ENCODE measurements at regions not wholly inside any gene's neighbourhood (a gene's known extent, or its start where the extent isn't known, plus 50 kb on each side); places are given as distances from the start of the nearest gene placed in this dataset.

GRCh38 chr5:110031402-110032140 lies 341.8 kb downstream of the MAN2A1 start:
- TF ChIP-seq CTCF (IDR thresholded peaks at IDR 0.05): no peak
- Histone ChIP-seq H3K9me3 (no peaks in the 10 kb centered on the region), H3K36me3 (ENCODE audit: insufficient read depth in 1 of 2, low read depth in 1 of 2) (no peaks in the 10 kb centered on the region), H3K4me3 (no peak overlapping the region), H3K4me1 (no peaks in the 10 kb centered on the region), H3K27me3 (ENCODE audit: insufficient read depth in 3 of 3, low read length in 2 of 3) (no peaks in the 10 kb centered on the region), H3K27ac (no peak overlapping the region)
- intact Hi-C loops (cut with DNase I): no loop called here
- DNase-seq: no peak
- no peak for ATAC-seq

GRCh38 chr5:110032376-110032775 lies 342.6 kb downstream of the MAN2A1 start:
- Histone ChIP-seq H3K27me3 (ENCODE audit: insufficient read depth in 3 of 3, low read length in 2 of 3) (no peaks in the 10 kb centered on the region), H3K27ac (no peak overlapping the region), H3K4me3 (no peak overlapping the region), H3K36me3 (ENCODE audit: insufficient read depth in 1 of 2, low read depth in 1 of 2) (no peaks in the 10 kb centered on the region), H3K4me1 (no peaks in the 10 kb centered on the region), H3K9me3 (no peaks in the 10 kb centered on the region)
- ATAC-seq (no peak), DNase-seq (no peak)
- 74 to 80% (median 77%) methylated on average over 2 of the region's 2 CpGs for WGBS, 3 donors
- TF ChIP-seq CTCF (IDR thresholded peaks at IDR 0.05): no peak
- intact Hi-C loops (cut with DNase I): no loop called here

- Histone ChIP-seq H3K4me1 (no peaks in the 10 kb centered on the region), H3K4me3 (no peak overlapping the region), H3K9me3 (no peaks in the 10 kb centered on the region), H3K27ac (no peak overlapping the region), H3K36me3 (ENCODE audit: insufficient read depth in 1 of 2, low read depth in 1 of 2) (no peaks in the 10 kb centered on the region), H3K27me3 (ENCODE audit: insufficient read depth in 3 of 3, low read length in 2 of 3) (no peaks in the 10 kb centered on the region)
- 74 to 82% (median 78%) methylated on average over 5 of the region's 5 CpGs for WGBS, 3 donors
- no peak for ATAC-seq
- TF ChIP-seq CTCF (IDR thresholded peaks at IDR 0.05): no peak
- no peak for DNase-seq
- intact Hi-C loops (cut with DNase I): no loop called here
These were observed 344.4 kb downstream of the MAN2A1 start for GRCh38 chr5:110034056-110034600.

GRCh38 chr5:110038297-110038997 lies 348.7 kb downstream of the MAN2A1 start:
- Histone ChIP-seq H3K36me3 (ENCODE audit: insufficient read depth in 1 of 2, low read depth in 1 of 2) (no peaks in the 10 kb centered on the region), H3K4me3 (no peak overlapping the region), H3K4me1 (no peaks in the 10 kb centered on the region), H3K27me3 (ENCODE audit: insufficient read depth in 3 of 3, low read length in 2 of 3) (no peaks in the 10 kb centered on the region), H3K27ac (no peak overlapping the region), H3K9me3 (peaks cover 9% of the 10 kb centered on the region)
- no peak for TF ChIP-seq CTCF (IDR thresholded peaks at IDR 0.05)
- no peak for DNase-seq
- 52 to 66% (median 58%) methylated on average over 4 of the region's 4 CpGs for WGBS, 3 donors
- ATAC-seq: no peak
- intact Hi-C loops (cut with DNase I): no loop called here

Data from psoas muscle (tissue), 7 donors.